Trophoblast cell (in vitro differentiated cells and primary cell): ENCODE measurements at regions not wholly inside any gene's neighbourhood (a gene's known extent, or its start where the extent isn't known, plus 50 kb on each side); places are given as distances from the start of the nearest gene placed in this dataset.

ENCODE experiments used
- DNase-seq, 2 donors: peaks; one replicate each; pipeline ENCODE4 v3.0.0-alpha.2; 2016
- H2AFZ ChIP-seq: 2 replicates; pipeline ENCODE4 v1.6.1; 2013; ENCODE audit warnings: low read length, moderate library complexity, mild to moderate bottlenecking; ENCODE audit not compliant: insufficient read depth, poor library complexity
- H2AK5ac ChIP-seq: 2 replicates; pipeline ENCODE4 v1.6.1; 2013; ENCODE audit warnings: mild to moderate bottlenecking, low read length
- H2BK120ac ChIP-seq: 2 replicates; pipeline ENCODE4 v1.6.1; 2013; ENCODE audit warnings: low read length, mild to moderate bottlenecking, moderate library complexity; ENCODE audit not compliant: insufficient read depth, poor library complexity
- H2BK12ac ChIP-seq: 2 replicates; pipeline ENCODE4 v1.6.1; 2013; ENCODE audit warnings: mild to moderate bottlenecking, low read length, moderate library complexity
- H2BK5ac ChIP-seq: 2 replicates; pipeline ENCODE4 v1.6.1; 2013; ENCODE audit warnings: low read length, low read depth, moderate library complexity, mild to moderate bottlenecking; ENCODE audit not compliant: poor library complexity
- H3K14ac ChIP-seq: 2 replicates; pipeline ENCODE4 v1.6.1; 2013; ENCODE audit warnings: mild to moderate bottlenecking, low read length
- H3K18ac ChIP-seq: 2 replicates; pipeline ENCODE4 v1.6.1; 2013; ENCODE audit warnings: mild to moderate bottlenecking, low read length
- H3K23ac ChIP-seq: 2 replicates; pipeline ENCODE4 v1.6.1; 2013; ENCODE audit warnings: low read length
- H3K27ac ChIP-seq: 2 replicates; pipeline ENCODE4 v1.5.1; 2013; ENCODE audit warnings: low read depth, mild to moderate bottlenecking, inconsistent platforms, low read length, moderate library complexity
- H3K27me3 ChIP-seq: 2 replicates; pipeline ENCODE4 v1.6.1; 2013; ENCODE audit warnings: inconsistent platforms, mild to moderate bottlenecking, low read length, moderate library complexity; ENCODE audit not compliant: insufficient read depth
- H3K36me3 ChIP-seq, 2 experiments: 1 replicate in 1 of 2; 2 replicates in 1 of 2; pipeline ENCODE4 v1.6.1; 2013; ENCODE audit warnings: low read length in 2 of 2, mild to moderate bottlenecking in 2 of 2, moderate library complexity in 1 of 2; ENCODE audit not compliant: insufficient read depth in 2 of 2, control insufficient read depth in 1 of 2
- H3K4ac ChIP-seq: 2 replicates; pipeline ENCODE4 v1.6.1; 2013; ENCODE audit warnings: low read depth, mild to moderate bottlenecking, low read length, moderate library complexity
- H3K4me1 ChIP-seq, 2 experiments: 1 replicate in 1 of 2; 2 replicates in 1 of 2; pipeline ENCODE4 v1.6.1; 2013; ENCODE audit warnings: low read length in 2 of 2, mild to moderate bottlenecking in 2 of 2, moderate library complexity in 1 of 2; ENCODE audit not compliant: insufficient read depth in 2 of 2, control insufficient read depth in 1 of 2
- H3K4me2 ChIP-seq: 2 replicates; pipeline ENCODE4 v1.6.1; 2013; ENCODE audit warnings: inconsistent platforms, mild to moderate bottlenecking, low read length, moderate library complexity
- H3K4me3 ChIP-seq: 2 replicates; pipeline ENCODE4 v1.5.1; 2013; ENCODE audit warnings: mild to moderate bottlenecking, low read depth, low read length, inconsistent platforms
- H3K79me1 ChIP-seq: one replicate; pipeline ENCODE4 v1.6.1; 2013; ENCODE audit warnings: low read length
- H3K79me2 ChIP-seq: 2 replicates; pipeline ENCODE4 v1.6.1; 2013; ENCODE audit warnings: low read length, mild to moderate bottlenecking; ENCODE audit not compliant: control insufficient read depth, insufficient read depth, poor library complexity
- H3K9ac ChIP-seq: 2 replicates; pipeline ENCODE4 v1.6.1; 2013; ENCODE audit warnings: mild to moderate bottlenecking, low read length
- H3K9me3 ChIP-seq: 2 replicates; pipeline ENCODE4 v1.6.1; 2013; ENCODE audit warnings: low read depth, mild to moderate bottlenecking, control low read depth, inconsistent platforms, low read length; ENCODE audit not compliant: insufficient read depth
- H4K12ac ChIP-seq: 2 replicates; pipeline ENCODE4 v1.6.1; 2013; ENCODE audit warnings: low read depth, mild to moderate bottlenecking, low read length, moderate library complexity
- H4K8ac ChIP-seq: 2 replicates; pipeline ENCODE4 v1.6.1; 2013; ENCODE audit warnings: low read depth, mild to moderate bottlenecking, low read length, moderate library complexity
- H4K91ac ChIP-seq: one replicate; pipeline ENCODE4 v1.6.1; 2013; ENCODE audit warnings: low read depth, mild to moderate bottlenecking, low read length, moderate library complexity
- WGBS: extraction: QIAGEN DNeasy Blood & Tissue Kit; methylation state at CpG from one replicate; pipeline ENCODE4 v1.1.7; 2013; ENCODE audit warnings: missing lambda C conversion rate; ENCODE audit not compliant: insufficient read length, insufficient coverage; ENCODE audit errors: extremely low coverage; 5-methylcytosine and 5-hydroxymethylcytosine counted together

DNA sequence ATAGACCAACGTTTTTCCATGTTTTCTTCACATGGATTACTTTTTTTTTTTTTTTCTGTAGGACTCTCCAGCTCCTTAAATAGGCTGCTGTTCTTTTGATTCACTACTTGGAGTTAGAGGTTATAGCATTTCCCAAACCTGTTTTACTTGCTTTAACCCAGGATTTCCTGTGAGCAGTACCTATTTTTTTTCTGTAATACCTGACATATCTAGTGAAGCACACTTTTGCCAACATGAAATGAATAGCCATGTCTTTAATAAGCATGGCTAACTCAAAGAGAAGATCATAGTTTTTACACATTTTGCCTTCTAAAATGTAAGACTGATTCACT lies 137.0 kb downstream of the FOXA2 start:
- H3K79me2 ChIP-seq, result no peaks in the 10 kb centered on the region
- no peak overlapping the region for H3K4me3 ChIP-seq
- H3K79me1 ChIP-seq, result no peaks in the 10 kb centered on the region
- no peak overlapping the region for H4K12ac ChIP-seq
- no peak overlapping the region for H2BK12ac ChIP-seq
- H3K14ac ChIP-seq, result no peak overlapping the region
- H3K9ac ChIP-seq, result no peak overlapping the region
- H4K8ac ChIP-seq, result no peak overlapping the region
- no peaks in the 10 kb centered on the region for H3K4me1 ChIP-seq
- no peak overlapping the region for H3K23ac ChIP-seq
- no peaks in the 10 kb centered on the region for H3K9me3 ChIP-seq
- H3K27me3 ChIP-seq, result no peaks in the 10 kb centered on the region
- H3K18ac ChIP-seq, result no peak overlapping the region
- DNase-seq, result no peak
- no peak overlapping the region for H2AK5ac ChIP-seq
- H2BK120ac ChIP-seq, result no peak overlapping the region
- no peak overlapping the region for H3K4ac ChIP-seq
- no peak overlapping the region for H2AFZ ChIP-seq
- no peak overlapping the region for H3K27ac ChIP-seq
- no peak overlapping the region for H3K4me2 ChIP-seq
- WGBS, result no CpG with 5 or more reads among the region's 1 CpG
- H4K91ac ChIP-seq, result no peak overlapping the region
- H2BK5ac ChIP-seq, result no peak overlapping the region
- H3K36me3 ChIP-seq, result no peaks in the 10 kb centered on the region

DNA sequence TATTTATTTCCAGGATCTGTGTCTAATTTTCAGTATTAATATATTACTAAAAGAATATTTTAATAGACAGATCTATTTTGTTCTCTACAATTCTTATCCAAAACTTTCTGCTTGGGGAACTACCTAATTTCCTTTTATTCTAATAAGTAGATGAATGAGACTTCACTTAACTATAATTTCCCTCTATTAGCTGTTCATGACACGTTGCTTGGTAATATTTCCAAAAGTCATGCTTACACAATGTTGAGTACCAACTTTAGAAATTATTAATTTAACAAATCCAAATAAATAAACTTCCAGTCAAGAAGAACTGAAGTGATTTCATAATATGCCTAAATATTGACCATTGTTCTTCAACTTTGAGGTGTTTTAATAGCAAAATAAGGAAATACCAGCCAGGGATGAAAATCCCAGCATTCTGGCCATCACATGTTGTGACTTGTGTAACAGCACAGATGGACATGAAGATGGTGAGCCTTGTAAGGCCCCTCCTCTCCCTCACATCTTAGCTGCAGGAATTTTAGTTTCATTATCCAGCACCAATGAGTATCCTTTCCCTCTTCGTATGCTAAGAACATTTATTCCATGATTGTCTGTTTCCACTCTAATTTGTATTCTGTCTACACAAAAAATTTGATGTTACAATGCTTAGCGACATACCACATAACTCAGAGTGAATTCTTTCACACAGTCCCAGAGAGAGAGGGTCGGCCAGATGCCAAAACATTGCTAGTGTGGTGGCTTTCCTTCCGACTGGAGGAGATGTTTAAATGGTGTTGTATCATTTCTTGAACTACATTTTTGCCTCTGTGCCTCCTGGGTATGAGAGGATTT lies 137.5 kb downstream of the FOXA2 start:
- H2AFZ ChIP-seq, result no peak overlapping the region
- no peak overlapping the region for H4K91ac ChIP-seq
- H3K14ac ChIP-seq, result no peak overlapping the region
- no peaks in the 10 kb centered on the region for H3K27me3 ChIP-seq
- no peak overlapping the region for H2AK5ac ChIP-seq
- no peak overlapping the region for H2BK120ac ChIP-seq
- H3K9ac ChIP-seq, result no peak overlapping the region
- no peaks in the 10 kb centered on the region for H3K4me1 ChIP-seq
- H2BK5ac ChIP-seq, result no peak overlapping the region
- no peak overlapping the region for H2BK12ac ChIP-seq
- DNase-seq, result no peak
- H3K4ac ChIP-seq, result no peak overlapping the region
- no peak overlapping the region for H3K27ac ChIP-seq
- H3K23ac ChIP-seq, result no peak overlapping the region
- no peaks in the 10 kb centered on the region for H3K36me3 ChIP-seq
- no peak overlapping the region for H4K12ac ChIP-seq
- H3K79me1 ChIP-seq, result no peaks in the 10 kb centered on the region
- H3K18ac ChIP-seq, result no peak overlapping the region
- WGBS, result no CpG with 5 or more reads among the region's 5 CpGs
- H3K79me2 ChIP-seq, result no peaks in the 10 kb centered on the region
- H3K9me3 ChIP-seq, result no peaks in the 10 kb centered on the region
- no peak overlapping the region for H4K8ac ChIP-seq
- no peak overlapping the region for H3K4me2 ChIP-seq
- no peak overlapping the region for H3K4me3 ChIP-seq

DNA sequence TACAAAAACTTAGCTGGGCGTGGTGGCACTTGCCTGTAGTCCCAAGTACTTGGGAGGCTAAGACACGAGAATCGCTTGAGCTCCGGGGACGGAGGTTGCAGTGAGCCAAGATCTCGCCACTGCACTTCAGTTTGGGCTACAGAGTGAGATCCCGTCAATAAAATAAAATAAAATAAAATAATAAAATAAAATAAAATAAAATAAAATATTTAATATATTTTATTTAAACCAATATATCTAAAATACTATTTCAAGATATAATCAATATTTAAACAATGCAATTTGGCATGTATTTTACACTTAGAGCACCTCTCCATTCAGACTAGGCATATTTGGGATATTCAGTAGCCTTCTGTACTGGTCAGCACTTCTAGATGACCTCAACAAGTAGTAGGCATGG lies 142.1 kb downstream of the FOXA2 start:
- H2BK12ac ChIP-seq, result no peak overlapping the region
- no peak overlapping the region for H3K23ac ChIP-seq
- H3K9ac ChIP-seq, result no peak overlapping the region
- WGBS, result no CpG with 5 or more reads among the region's 7 CpGs
- no peak overlapping the region for H3K4me2 ChIP-seq
- no peaks in the 10 kb centered on the region for H3K79me1 ChIP-seq
- no peaks in the 10 kb centered on the region for H3K9me3 ChIP-seq
- H3K4ac ChIP-seq, result no peak overlapping the region
- no peaks in the 10 kb centered on the region for H3K79me2 ChIP-seq
- H3K36me3 ChIP-seq, result no peaks in the 10 kb centered on the region
- H3K14ac ChIP-seq, result no peak overlapping the region
- no peak overlapping the region for H4K12ac ChIP-seq
- no peak for DNase-seq
- H3K27ac ChIP-seq, result no peak overlapping the region
- no peak overlapping the region for H4K91ac ChIP-seq
- H2AK5ac ChIP-seq, result no peak overlapping the region
- no peaks in the 10 kb centered on the region for H3K4me1 ChIP-seq
- H2BK5ac ChIP-seq, result no peak overlapping the region
- H2BK120ac ChIP-seq, result no peak overlapping the region
- H3K27me3 ChIP-seq, result no peaks in the 10 kb centered on the region
- H3K4me3 ChIP-seq, result no peak overlapping the region
- H4K8ac ChIP-seq, result no peak overlapping the region
- no peak overlapping the region for H3K18ac ChIP-seq
- no peak overlapping the region for H2AFZ ChIP-seq

DNA sequence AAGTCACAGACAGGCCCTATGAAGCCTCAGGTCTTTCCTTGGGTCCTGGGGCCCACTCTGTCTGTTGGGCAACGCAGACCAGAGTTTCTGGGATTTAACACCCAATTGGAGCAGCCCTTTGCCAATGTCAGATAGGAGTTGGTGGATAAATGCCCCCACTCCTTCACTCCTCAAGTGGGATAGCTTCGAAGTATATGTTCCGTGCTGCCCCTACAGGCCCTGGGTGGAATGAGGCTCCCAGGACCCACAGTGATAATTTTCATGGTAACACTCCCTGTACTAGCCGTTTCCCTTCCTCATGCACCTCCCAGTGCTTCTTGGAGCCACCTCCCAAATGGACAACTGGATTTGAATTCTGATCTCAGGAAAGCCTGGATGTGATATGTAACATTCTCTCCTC lies 145.4 kb downstream of the FOXA2 start:
- Histone ChIP-seq H3K4me1 (no peaks in the 10 kb centered on the region), H3K27me3 (no peaks in the 10 kb centered on the region), H4K8ac (no peak overlapping the region), H3K79me2 (no peaks in the 10 kb centered on the region), H3K4me3 (no peak overlapping the region), H3K36me3 (no peaks in the 10 kb centered on the region), H3K4ac (no peak overlapping the region), H3K79me1 (no peaks in the 10 kb centered on the region), H4K12ac (no peak overlapping the region), H4K91ac (no peak overlapping the region), H2BK12ac (no peak overlapping the region), H3K23ac (no peak overlapping the region), H2BK5ac (no peak overlapping the region), H3K27ac (no peak overlapping the region), H3K14ac (no peak overlapping the region), H2BK120ac (no peak overlapping the region), H2AK5ac (no peak overlapping the region), H3K4me2 (no peak overlapping the region), H3K9ac (no peak overlapping the region), H3K9me3 (peaks cover 3% of the 10 kb centered on the region), H3K18ac (no peak overlapping the region), H2AFZ (no peak overlapping the region)
- WGBS, result no CpG with 5 or more reads among the region's 4 CpGs
- peak in 1 of 2 donors; percentile 1 for DNase-seq
